C4-2B (cell line): ENCODE measurements at regions not wholly inside any gene's neighbourhood (a gene's known extent, or its start where the extent isn't known, plus 50 kb on each side); places are given as distances from the start of the nearest gene placed in this dataset.

Source experiments
- CTCF ChIP-seq: fragments of 450-650 bp; conservative IDR thresholded peaks from 2 replicates; pipeline ENCODE4 v1.5.1; 2017; ENCODE audit warnings: mild to moderate bottlenecking
- ZFX ChIP-seq: fragments of 450-650 bp; IDR thresholded peaks from 2 replicates; pipeline ENCODE4 v1.6.1; 2017

GRCh38 chr4:82213485-82214417 lies 160.0 kb downstream of the HNRNPD start:
- TF ChIP-seq CTCF (no peak), ZFX (no peak)
